OCI-LY1 (cell line): ENCODE measurements at regions not wholly inside any gene's neighbourhood (a gene's known extent, or its start where the extent isn't known, plus 50 kb on each side); places are given as distances from the start of the nearest gene placed in this dataset.

Experiments
- H2AFZ ChIP-seq: fragments of 200-600 bp; sonication (generic), shearing (Covaris generic); 2 replicates; pipeline ENCODE4 v1.6.0; 2014; ENCODE audit warnings: antibody characterized with exemption, mild to moderate bottlenecking, low read length
- H3F3A ChIP-seq: fragments of 200-600 bp; sonication (generic), shearing (Covaris generic); 2 replicates; pipeline ENCODE4 v1.6.0; 2014; ENCODE audit warnings: mild to moderate bottlenecking, antibody characterized with exemption, low read length, moderate library complexity; ENCODE audit not compliant: insufficient read depth
- H3K27ac ChIP-seq: fragments of 200-600 bp; sonication (generic); 2 replicates; pipeline ENCODE4 v1.5.1; 2014; ENCODE audit warnings: low read length, mixed run types, mild to moderate bottlenecking, low read depth; ENCODE audit not compliant: poor library complexity, severe bottlenecking
- H3K27me3 ChIP-seq: fragments of 200-600 bp; sonication (generic); 2 replicates; pipeline ENCODE4 v1.6.0; 2014; ENCODE audit warnings: antibody characterized with exemption, mild to moderate bottlenecking, low read length, moderate library complexity; ENCODE audit not compliant: insufficient read depth
- H3K36me3 ChIP-seq: fragments of 200-600 bp; sonication (generic); 2 replicates; pipeline ENCODE4 v1.6.1; 2014; ENCODE audit warnings: mild to moderate bottlenecking, antibody characterized with exemption, low read length, moderate library complexity, mixed read lengths; ENCODE audit not compliant: insufficient read depth
- H3K4me1 ChIP-seq: fragments of 200-600 bp; sonication (generic); 2 replicates; pipeline ENCODE4 v1.5.1; 2014; ENCODE audit warnings: mild to moderate bottlenecking, low read length, moderate library complexity; ENCODE audit not compliant: insufficient read depth, severe bottlenecking
- H3K4me2 ChIP-seq: fragments of 200-600 bp; sonication (generic), shearing (Covaris generic); 2 replicates; pipeline ENCODE4 v1.6.1; 2014; ENCODE audit warnings: low read length
- H3K4me3 ChIP-seq: fragments of 200-600 bp; sonication (generic); 2 replicates; pipeline ENCODE4 v1.5.1; 2014; ENCODE audit warnings: low read length, low read depth, mild to moderate bottlenecking, mixed read lengths; ENCODE audit not compliant: poor library complexity, severe bottlenecking
- H3K79me2 ChIP-seq: fragments of 200-600 bp; shearing (Covaris generic); 2 replicates; pipeline ENCODE4 v1.6.1; 2016; ENCODE audit warnings: mixed run types, low read length, mixed read lengths; ENCODE audit not compliant: insufficient read depth
- H3K9ac ChIP-seq: fragments of 200-600 bp; sonication (generic), shearing (Covaris generic); 2 replicates; pipeline ENCODE4 v1.6.1; 2014; ENCODE audit warnings: mild to moderate bottlenecking, low read length, mixed read lengths
- H3K9me2 ChIP-seq: fragments of 200-600 bp; sonication (generic), shearing (Covaris generic); 2 replicates; pipeline ENCODE4 v1.6.1; 2014; ENCODE audit warnings: low read depth, mild to moderate bottlenecking, low read length, mixed read lengths
- H3K9me3 ChIP-seq: fragments of 200-600 bp; shearing (Covaris generic); 2 replicates; pipeline ENCODE4 v1.6.1; 2014; ENCODE audit warnings: low read length, mixed read lengths
- H4K20me1 ChIP-seq: fragments of 200-600 bp; sonication (generic), shearing (Covaris generic); 2 replicates; pipeline ENCODE4 v1.6.0; 2016; ENCODE audit warnings: mild to moderate bottlenecking, low read length; ENCODE audit not compliant: insufficient read depth
- EZH2 ChIP-seq: fragments of 200-600 bp; sonication (generic), shearing (Covaris generic); IDR thresholded peaks from 2 replicates; pipeline ENCODE4 v1.8.0; 2017; ENCODE audit warnings: borderline replicate concordance, mixed run types, mild to moderate bottlenecking, antibody characterized with exemption, low read length, moderate library complexity, mixed read lengths
- TF ChIP-seq, protein P1 (sequence below): fragments of 200-600 bp; sonication (generic), shearing (Covaris generic); IDR thresholded peaks from 2 replicates; pipeline ENCODE4 v1.5.1; 2017; ENCODE audit warnings: mild to moderate bottlenecking, antibody characterized with exemption, low read length, moderate library complexity, mixed read lengths

DNA sequence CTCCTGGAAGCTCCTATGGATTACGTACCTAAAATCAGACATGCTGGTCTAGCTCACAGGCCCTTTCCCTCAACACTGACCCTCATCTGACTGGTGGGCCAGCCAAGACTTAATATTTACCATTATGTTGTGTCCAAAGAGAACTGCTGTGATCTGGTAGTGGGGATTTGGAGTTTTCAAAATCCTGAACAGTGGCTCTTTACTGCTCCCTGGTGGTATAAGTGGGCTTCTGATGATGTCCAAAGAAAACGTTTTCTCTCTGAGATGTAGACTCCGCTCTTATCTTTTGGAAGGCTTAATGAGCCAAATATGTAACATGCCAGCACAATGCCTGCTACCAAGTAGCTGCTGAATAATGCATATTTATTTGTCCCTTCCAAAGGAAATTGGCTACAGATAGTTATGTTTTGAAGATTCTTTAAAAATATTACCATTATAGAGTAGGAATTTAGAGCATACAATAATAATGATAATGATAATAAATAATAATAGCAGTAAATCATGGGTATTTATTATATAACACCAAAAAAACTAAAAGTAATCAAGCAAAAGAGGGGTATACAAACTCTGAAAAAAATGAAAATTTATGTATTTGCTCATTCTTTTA lies 406.6 kb upstream of the TNC start:
- no peaks in the 10 kb centered on the region for H3K9me3 ChIP-seq
- H3K79me2 ChIP-seq: no peaks in the 10 kb centered on the region
- H3F3A ChIP-seq: no peaks in the 10 kb centered on the region
- no peak overlapping the region for H3K27ac ChIP-seq
- H3K9ac ChIP-seq: no peak overlapping the region
- H3K4me3 ChIP-seq: no peak overlapping the region
- H3K4me1 ChIP-seq: no peaks in the 10 kb centered on the region
- H4K20me1 ChIP-seq: no peaks in the 10 kb centered on the region
- H3K36me3 ChIP-seq: no peaks in the 10 kb centered on the region
- no peaks in the 10 kb centered on the region for H3K27me3 ChIP-seq
- no peak for TF ChIP-seq EZH2
- TF ChIP-seq, protein P1, sequence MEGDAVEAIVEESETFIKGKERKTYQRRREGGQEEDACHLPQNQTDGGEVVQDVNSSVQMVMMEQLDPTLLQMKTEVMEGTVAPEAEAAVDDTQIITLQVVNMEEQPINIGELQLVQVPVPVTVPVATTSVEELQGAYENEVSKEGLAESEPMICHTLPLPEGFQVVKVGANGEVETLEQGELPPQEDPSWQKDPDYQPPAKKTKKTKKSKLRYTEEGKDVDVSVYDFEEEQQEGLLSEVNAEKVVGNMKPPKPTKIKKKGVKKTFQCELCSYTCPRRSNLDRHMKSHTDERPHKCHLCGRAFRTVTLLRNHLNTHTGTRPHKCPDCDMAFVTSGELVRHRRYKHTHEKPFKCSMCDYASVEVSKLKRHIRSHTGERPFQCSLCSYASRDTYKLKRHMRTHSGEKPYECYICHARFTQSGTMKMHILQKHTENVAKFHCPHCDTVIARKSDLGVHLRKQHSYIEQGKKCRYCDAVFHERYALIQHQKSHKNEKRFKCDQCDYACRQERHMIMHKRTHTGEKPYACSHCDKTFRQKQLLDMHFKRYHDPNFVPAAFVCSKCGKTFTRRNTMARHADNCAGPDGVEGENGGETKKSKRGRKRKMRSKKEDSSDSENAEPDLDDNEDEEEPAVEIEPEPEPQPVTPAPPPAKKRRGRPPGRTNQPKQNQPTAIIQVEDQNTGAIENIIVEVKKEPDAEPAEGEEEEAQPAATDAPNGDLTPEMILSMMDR: peak; percentile 62; the same call in 1 of the 2 replicates
- H2AFZ ChIP-seq: no peak overlapping the region
- H3K9me2 ChIP-seq: no peaks in the 10 kb centered on the region
- no peak overlapping the region for H3K4me2 ChIP-seq

GRCh38 chr9:115525111-115526058 lies 407.4 kb upstream of the TNC start:
- Histone ChIP-seq H3F3A (no peaks in the 10 kb centered on the region), H3K9me2 (no peaks in the 10 kb centered on the region), H3K4me2 (no peak overlapping the region), H3K27ac (no peak overlapping the region), H3K27me3 (no peaks in the 10 kb centered on the region), H4K20me1 (no peaks in the 10 kb centered on the region), H3K4me1 (no peaks in the 10 kb centered on the region), H3K9ac (no peak overlapping the region), H3K4me3 (no peak overlapping the region), H2AFZ (no peak overlapping the region), H3K36me3 (no peaks in the 10 kb centered on the region), H3K9me3 (no peaks in the 10 kb centered on the region), H3K79me2 (no peaks in the 10 kb centered on the region)
- TF ChIP-seq, protein P1: no peak
- TF ChIP-seq EZH2: no peak

DNA sequence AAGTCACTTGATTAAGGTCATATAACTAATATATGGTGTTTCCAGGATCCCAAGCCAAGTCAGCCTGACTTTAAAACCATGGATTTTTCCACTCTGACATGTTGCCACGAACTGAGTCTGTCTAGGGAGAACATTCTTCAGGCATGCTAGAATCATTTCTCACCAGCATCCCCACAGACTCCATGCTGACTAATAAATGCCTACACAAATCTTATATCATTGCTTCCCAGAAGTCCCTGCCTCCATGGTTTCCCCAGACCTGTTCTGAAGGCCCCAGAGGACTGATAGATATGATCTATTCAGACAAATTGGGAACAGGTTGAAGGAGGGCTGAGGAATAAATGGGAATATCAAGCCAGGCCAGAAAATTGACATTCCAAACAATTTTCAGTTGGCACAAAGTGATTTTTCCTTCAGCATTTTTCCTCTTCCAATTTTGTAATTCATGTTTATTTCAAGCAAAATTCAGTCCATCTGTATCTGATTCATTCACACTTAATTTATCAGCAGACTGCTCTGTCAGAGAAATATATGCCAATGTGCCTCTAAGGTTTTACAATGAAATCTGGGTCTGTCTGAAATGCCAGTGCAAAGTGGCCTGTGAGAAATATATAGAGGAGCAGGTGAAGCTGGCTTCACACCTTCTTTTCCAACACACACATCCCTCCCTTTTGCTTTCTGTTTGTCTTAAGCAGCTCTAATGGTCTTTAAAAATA lies 413.6 kb upstream of the TNC start:
- no peak overlapping the region for H3K9ac ChIP-seq
- H3K9me2 ChIP-seq: no peaks in the 10 kb centered on the region
- H4K20me1 ChIP-seq: no peaks in the 10 kb centered on the region
- no peaks in the 10 kb centered on the region for H3F3A ChIP-seq
- no peaks in the 10 kb centered on the region for H3K9me3 ChIP-seq
- TF ChIP-seq, protein P1: no peak
- no peak for TF ChIP-seq EZH2
- no peak overlapping the region for H2AFZ ChIP-seq
- H3K79me2 ChIP-seq: no peaks in the 10 kb centered on the region
- no peak overlapping the region for H3K4me2 ChIP-seq
- H3K36me3 ChIP-seq: no peaks in the 10 kb centered on the region
- no peak overlapping the region for H3K4me3 ChIP-seq
- no peaks in the 10 kb centered on the region for H3K4me1 ChIP-seq
- no peak overlapping the region for H3K27ac ChIP-seq
- no peaks in the 10 kb centered on the region for H3K27me3 ChIP-seq
